ENCODE measurements at regions not wholly inside any gene's neighbourhood (a gene's known extent, or its start where the extent isn't known, plus 50 kb on each side); places are given as distances from the start of the nearest gene placed in this dataset.

DNA sequence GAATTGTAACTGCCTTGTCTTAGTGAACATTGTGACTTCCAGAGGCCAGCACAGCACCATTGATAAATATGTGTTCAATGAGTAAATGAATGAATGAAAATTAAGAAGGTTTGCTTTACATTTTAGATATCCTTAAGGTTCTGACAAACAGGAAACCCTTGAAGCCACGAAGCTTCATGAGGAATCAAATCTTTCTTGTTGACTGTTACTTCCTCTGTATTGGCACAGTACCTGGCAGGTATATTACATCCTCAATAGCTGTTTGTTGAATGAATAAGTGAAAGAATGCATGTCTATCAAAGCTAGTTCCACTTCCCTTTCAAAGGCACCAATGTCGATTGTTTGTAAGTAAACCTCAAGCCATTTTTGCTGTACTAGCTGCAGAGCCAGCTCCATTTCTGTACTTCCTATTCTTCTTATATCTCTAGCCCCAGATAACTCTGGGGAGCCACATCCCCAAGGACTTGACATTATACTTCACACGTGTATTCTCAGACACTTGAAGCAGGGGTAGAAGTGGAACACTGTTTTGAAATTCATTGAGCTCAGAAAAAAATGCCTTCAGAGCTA lies 140.3 kb upstream of the RAG2 start:
- TF ChIP-seq MAZ (IDR thresholded peaks at IDR 0.05; ENCODE audit: borderline replicate concordance, low read depth, low read length): no peak
- TF ChIP-seq, protein P1, sequence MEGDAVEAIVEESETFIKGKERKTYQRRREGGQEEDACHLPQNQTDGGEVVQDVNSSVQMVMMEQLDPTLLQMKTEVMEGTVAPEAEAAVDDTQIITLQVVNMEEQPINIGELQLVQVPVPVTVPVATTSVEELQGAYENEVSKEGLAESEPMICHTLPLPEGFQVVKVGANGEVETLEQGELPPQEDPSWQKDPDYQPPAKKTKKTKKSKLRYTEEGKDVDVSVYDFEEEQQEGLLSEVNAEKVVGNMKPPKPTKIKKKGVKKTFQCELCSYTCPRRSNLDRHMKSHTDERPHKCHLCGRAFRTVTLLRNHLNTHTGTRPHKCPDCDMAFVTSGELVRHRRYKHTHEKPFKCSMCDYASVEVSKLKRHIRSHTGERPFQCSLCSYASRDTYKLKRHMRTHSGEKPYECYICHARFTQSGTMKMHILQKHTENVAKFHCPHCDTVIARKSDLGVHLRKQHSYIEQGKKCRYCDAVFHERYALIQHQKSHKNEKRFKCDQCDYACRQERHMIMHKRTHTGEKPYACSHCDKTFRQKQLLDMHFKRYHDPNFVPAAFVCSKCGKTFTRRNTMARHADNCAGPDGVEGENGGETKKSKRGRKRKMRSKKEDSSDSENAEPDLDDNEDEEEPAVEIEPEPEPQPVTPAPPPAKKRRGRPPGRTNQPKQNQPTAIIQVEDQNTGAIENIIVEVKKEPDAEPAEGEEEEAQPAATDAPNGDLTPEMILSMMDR (IDR thresholded peaks at IDR 0.05): no peak
- no peak for TF ChIP-seq RAD21 (conservative IDR thresholded peaks at IDR 0.05 in 1 of 2, IDR thresholded peaks at IDR 0.05 in 1 of 2)
- TF ChIP-seq NFE2L2 (conservative IDR thresholded peaks at IDR 0.05; ENCODE audit: low read length): no peak
- no peak for TF ChIP-seq SMC3 (IDR thresholded peaks at IDR 0.05)
- TF ChIP-seq NPAS2 (CRISPR knock-in tag; IDR thresholded peaks at IDR 0.05; ENCODE audit: borderline replicate concordance): no peak
- no peak for TF ChIP-seq HDAC2 (IDR thresholded peaks at IDR 0.05)
- TF ChIP-seq, protein P2, sequence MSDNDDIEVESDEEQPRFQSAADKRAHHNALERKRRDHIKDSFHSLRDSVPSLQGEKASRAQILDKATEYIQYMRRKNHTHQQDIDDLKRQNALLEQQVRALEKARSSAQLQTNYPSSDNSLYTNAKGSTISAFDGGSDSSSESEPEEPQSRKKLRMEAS (IDR thresholded peaks at IDR 0.05): no peak
- TF ChIP-seq FOSL2 (IDR thresholded peaks at IDR 0.05): no peak
- no peak for TF ChIP-seq FOSL2 (CRISPR knock-in tag; IDR thresholded peaks at IDR 0.05)
- no peak for TF ChIP-seq CBX8 (IDR thresholded peaks at IDR 0.05)
- no peak for TF ChIP-seq EP300 (IDR thresholded peaks at IDR 0.05)
- no peak for TF ChIP-seq GATA3 (IDR thresholded peaks at IDR 0.05; ENCODE audit: borderline replicate concordance)
- TF ChIP-seq RNF2 (IDR thresholded peaks at IDR 0.05; ENCODE audit: borderline replicate concordance, low read depth): no peak
